GM23338 (cell line): ENCODE measurements at regions not wholly inside any gene's neighbourhood (a gene's known extent, or its start where the extent isn't known, plus 50 kb on each side); places are given as distances from the start of the nearest gene placed in this dataset.

Experiments
- EZH2 ChIP-seq: fragments of 200-600 bp; sonication (generic); IDR thresholded peaks from one replicate; pipeline ENCODE4 v1.8.0; 2017; ENCODE audit warnings: antibody characterized with exemption, mild to moderate bottlenecking, low read depth; ENCODE audit not compliant: unreplicated experiment
- EZH2phosphoT487 ChIP-seq: fragments of 200-600 bp; sonication (generic); IDR thresholded peaks from one replicate; pipeline ENCODE4 v1.8.1; 2018; ENCODE audit warnings: antibody characterized with exemption; ENCODE audit not compliant: unreplicated experiment
- JUNB ChIP-seq: IDR thresholded peaks from one replicate; pipeline ENCODE4 v1.6.1; 2016; ENCODE audit warnings: antibody characterized with exemption; ENCODE audit not compliant: unreplicated experiment
- NANOG ChIP-seq: IDR thresholded peaks from 2 replicates; pipeline ENCODE4 v1.6.1; 2016; ENCODE audit warnings: antibody characterized with exemption, borderline replicate concordance
- REST ChIP-seq: IDR thresholded peaks from one replicate; pipeline ENCODE4 v1.6.1; 2018; ENCODE audit warnings: antibody characterized with exemption; ENCODE audit not compliant: unreplicated experiment
- ZNF331 ChIP-seq: fragments of 250-450 bp; sonication (Bioruptor Pico); IDR thresholded peaks from 2 replicates; pipeline ENCODE4 v1.5.0; 2020; ENCODE audit warnings: low read depth, mild to moderate bottlenecking, moderate library complexity
- TF ChIP-seq, protein P1 (sequence below): fragments of 250-450 bp; sonication (Bioruptor Pico); IDR thresholded peaks from 2 replicates; pipeline ENCODE4 v1.5.0; 2020; ENCODE audit warnings: mild to moderate bottlenecking, moderate library complexity

DNA sequence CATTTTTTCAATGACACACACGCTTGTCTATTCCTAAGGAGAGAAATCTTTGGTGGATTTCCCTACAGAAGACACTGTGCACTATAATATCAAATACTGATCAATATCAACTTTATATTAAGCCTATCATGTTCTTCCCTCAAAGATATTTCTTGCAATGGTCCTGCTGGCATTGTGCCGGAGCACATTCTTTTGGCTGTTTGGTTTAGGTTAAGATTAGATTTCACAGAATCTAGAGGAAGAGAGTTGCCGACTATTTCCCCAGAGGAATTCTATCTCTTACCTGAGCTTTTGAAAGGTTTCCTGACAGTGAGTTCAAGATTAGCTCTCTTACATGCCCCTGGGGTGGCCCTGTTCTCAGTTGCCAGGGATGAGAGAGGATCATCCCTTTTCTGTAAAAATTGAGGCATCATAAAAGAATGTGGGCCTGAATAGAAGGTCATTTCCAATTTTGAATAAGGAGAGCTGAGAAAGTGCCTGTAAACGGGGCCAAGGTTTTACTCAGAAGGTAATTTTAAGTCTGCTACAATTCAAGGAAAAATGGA is 180.6 kb upstream of the ARHGAP20 start (continued):
- TF ChIP-seq, protein P1, sequence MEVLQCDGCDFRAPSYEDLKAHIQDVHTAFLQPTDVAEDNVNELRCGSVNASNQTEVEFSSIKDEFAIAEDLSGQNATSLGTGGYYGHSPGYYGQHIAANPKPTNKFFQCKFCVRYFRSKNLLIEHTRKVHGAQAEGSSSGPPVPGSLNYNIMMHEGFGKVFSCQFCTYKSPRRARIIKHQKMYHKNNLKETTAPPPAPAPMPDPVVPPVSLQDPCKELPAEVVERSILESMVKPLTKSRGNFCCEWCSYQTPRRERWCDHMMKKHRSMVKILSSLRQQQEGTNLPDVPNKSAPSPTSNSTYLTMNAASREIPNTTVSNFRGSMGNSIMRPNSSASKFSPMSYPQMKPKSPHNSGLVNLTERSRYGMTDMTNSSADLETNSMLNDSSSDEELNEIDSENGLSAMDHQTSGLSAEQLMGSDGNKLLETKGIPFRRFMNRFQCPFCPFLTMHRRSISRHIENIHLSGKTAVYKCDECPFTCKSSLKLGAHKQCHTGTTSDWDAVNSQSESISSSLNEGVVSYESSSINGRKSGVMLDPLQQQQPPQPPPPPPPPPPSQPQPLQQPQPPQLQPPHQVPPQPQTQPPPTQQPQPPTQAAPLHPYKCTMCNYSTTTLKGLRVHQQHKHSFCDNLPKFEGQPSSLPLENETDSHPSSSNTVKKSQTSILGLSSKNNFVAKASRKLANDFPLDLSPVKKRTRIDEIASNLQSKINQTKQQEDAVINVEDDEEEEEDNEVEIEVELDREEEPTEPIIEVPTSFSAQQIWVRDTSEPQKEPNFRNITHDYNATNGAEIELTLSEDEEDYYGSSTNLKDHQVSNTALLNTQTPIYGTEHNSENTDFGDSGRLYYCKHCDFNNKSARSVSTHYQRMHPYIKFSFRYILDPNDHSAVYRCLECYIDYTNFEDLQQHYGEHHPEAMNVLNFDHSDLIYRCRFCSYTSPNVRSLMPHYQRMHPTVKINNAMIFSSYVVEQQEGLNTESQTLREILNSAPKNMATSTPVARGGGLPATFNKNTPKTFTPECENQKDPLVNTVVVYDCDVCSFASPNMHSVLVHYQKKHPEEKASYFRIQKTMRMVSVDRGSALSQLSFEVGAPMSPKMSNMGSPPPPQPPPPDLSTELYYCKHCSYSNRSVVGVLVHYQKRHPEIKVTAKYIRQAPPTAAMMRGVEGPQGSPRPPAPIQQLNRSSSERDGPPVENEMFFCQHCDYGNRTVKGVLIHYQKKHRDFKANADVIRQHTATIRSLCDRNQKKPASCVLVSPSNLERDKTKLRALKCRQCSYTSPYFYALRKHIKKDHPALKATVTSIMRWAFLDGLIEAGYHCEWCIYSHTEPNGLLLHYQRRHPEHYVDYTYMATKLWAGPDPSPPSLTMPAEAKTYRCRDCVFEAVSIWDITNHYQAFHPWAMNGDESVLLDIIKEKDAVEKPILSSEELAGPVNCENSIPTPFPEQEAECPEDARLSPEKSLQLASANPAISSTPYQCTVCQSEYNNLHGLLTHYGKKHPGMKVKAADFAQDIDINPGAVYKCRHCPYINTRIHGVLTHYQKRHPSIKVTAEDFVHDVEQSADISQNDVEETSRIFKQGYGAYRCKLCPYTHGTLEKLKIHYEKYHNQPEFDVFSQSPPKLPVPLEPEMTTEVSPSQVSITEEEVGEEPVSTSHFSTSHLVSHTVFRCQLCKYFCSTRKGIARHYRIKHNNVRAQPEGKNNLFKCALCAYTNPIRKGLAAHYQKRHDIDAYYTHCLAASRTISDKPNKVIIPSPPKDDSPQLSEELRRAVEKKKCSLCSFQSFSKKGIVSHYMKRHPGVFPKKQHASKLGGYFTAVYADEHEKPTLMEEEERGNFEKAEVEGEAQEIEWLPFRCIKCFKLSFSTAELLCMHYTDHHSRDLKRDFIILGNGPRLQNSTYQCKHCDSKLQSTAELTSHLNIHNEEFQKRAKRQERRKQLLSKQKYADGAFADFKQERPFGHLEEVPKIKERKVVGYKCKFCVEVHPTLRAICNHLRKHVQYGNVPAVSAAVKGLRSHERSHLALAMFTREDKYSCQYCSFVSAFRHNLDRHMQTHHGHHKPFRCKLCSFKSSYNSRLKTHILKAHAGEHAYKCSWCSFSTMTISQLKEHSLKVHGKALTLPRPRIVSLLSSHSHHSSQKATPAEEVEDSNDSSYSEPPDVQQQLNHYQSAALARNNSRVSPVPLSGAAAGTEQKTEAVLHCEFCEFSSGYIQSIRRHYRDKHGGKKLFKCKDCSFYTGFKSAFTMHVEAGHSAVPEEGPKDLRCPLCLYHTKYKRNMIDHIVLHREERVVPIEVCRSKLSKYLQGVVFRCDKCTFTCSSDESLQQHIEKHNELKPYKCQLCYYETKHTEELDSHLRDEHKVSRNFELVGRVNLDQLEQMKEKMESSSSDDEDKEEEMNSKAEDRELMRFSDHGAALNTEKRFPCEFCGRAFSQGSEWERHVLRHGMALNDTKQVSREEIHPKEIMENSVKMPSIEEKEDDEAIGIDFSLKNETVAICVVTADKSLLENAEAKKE (CRISPR knock-in tag) = no peak
- TF ChIP-seq EZH2 = no peak
- TF ChIP-seq EZH2phosphoT487 = no peak
- no peak for TF ChIP-seq JUNB
- TF ChIP-seq NANOG = no peak
- TF ChIP-seq REST = no peak
- TF ChIP-seq ZNF331 = no peak
